ENCODE measurements at regions not wholly inside any gene's neighbourhood (a gene's known extent, or its start where the extent isn't known, plus 50 kb on each side); places are given as distances from the start of the nearest gene placed in this dataset.

GRCh38 chr10:63713191-63714144, 192.3 kb downstream of the REEP3 start:
- Histone ChIP-seq H3K4me1 (ENCODE audit: control insufficient read depth in 1 of 2, insufficient read depth in 2 of 2, low read length in 2 of 2) (peaks cover 2 to 12% of the 10 kb centered on the region in 2 donors), H3K27me3 (ENCODE audit: control insufficient read depth in 1 of 2, insufficient read depth in 2 of 2, low read length in 1 of 2) (no peaks in the 10 kb centered on the region), H3K36me3 (ENCODE audit: control insufficient read depth in 1 of 2, insufficient read depth in 2 of 2, low read length in 1 of 2) (no peaks in the 10 kb centered on the region), H3K27ac (ENCODE audit: low read depth in 1 of 2, low read length in 2 of 2) (peak overlapping the region in 1 of 2 donors; percentile 2), H3K4me3 (ENCODE audit: low read length in 2 of 2) (no peak overlapping the region), H3K9me3 (ENCODE audit: control insufficient read depth, low read length) (no peaks in the 10 kb centered on the region)
- DNase-seq (peak in 1 of 2 donors; percentile 64), ATAC-seq (ENCODE audit: low FRiP score) (no peak)
- intact Hi-C loops (cut with DNase I): loop anchor here (5.0 kb wide), 2 partner anchors 81 to 246 kb away; partner anchors contain the start of gene JMJD1C (in 1 of the 2)
- WGBS, 2 donors: 5 to 7% methylated on average over 7 of the region's 7 CpGs

- Histone ChIP-seq H3K36me3 (ENCODE audit: control insufficient read depth in 1 of 2, insufficient read depth in 2 of 2, low read length in 1 of 2) (no peaks in the 10 kb centered on the region), H3K4me3 (ENCODE audit: low read length in 2 of 2) (no peak overlapping the region), H3K27ac (ENCODE audit: low read depth in 1 of 2, low read length in 2 of 2) (no peak overlapping the region), H3K27me3 (ENCODE audit: control insufficient read depth in 1 of 2, insufficient read depth in 2 of 2, low read length in 1 of 2) (no peaks in the 10 kb centered on the region), H3K9me3 (ENCODE audit: control insufficient read depth, low read length) (no peaks in the 10 kb centered on the region), H3K4me1 (ENCODE audit: control insufficient read depth in 1 of 2, insufficient read depth in 2 of 2, low read length in 2 of 2) (peaks cover 2 to 6% of the 10 kb centered on the region in 2 donors)
- ATAC-seq (ENCODE audit: low FRiP score) (no peak), DNase-seq (no peak)
- intact Hi-C loops (cut with DNase I): no loop called here
- 86 to 88% methylated on average over 4 of the region's 4 CpGs for WGBS, 2 donors
Observed at GRCh38 chr10:63716016-63716580, 194.9 kb downstream of the REEP3 start.

- H3K36me3 ChIP-seq (ENCODE audit: control insufficient read depth in 1 of 2, insufficient read depth in 2 of 2, low read length in 1 of 2): no peaks in the 10 kb centered on the region
- ATAC-seq (ENCODE audit: low FRiP score) (no peak), DNase-seq (no peak)
- H3K9me3 ChIP-seq (ENCODE audit: control insufficient read depth, low read length): no peaks in the 10 kb centered on the region
- intact Hi-C loops (cut with DNase I): no loop called here
- no peaks in the 10 kb centered on the region for H3K27me3 ChIP-seq (ENCODE audit: control insufficient read depth in 1 of 2, insufficient read depth in 2 of 2, low read length in 1 of 2)
- peaks cover 2 to 5% of the 10 kb centered on the region in 2 donors for H3K4me1 ChIP-seq (ENCODE audit: control insufficient read depth in 1 of 2, insufficient read depth in 2 of 2, low read length in 2 of 2)
- no peak overlapping the region for H3K4me3 ChIP-seq (ENCODE audit: low read length in 2 of 2)
- 77 to 84% methylated on average over 11 of the region's 11 CpGs for WGBS, 2 donors
- H3K27ac ChIP-seq (ENCODE audit: low read depth in 1 of 2, low read length in 2 of 2): no peak overlapping the region
Observed at GRCh38 chr10:63717027-63717715, 196.0 kb downstream of the REEP3 start.

GRCh38 chr10:63718006-63718405, 196.8 kb downstream of the REEP3 start:
- Histone ChIP-seq H3K27me3 (ENCODE audit: control insufficient read depth in 1 of 2, insufficient read depth in 2 of 2, low read length in 1 of 2) (no peaks in the 10 kb centered on the region), H3K27ac (ENCODE audit: low read depth in 1 of 2, low read length in 2 of 2) (no peak overlapping the region), H3K9me3 (ENCODE audit: control insufficient read depth, low read length) (no peaks in the 10 kb centered on the region), H3K36me3 (ENCODE audit: control insufficient read depth in 1 of 2, insufficient read depth in 2 of 2, low read length in 1 of 2) (no peaks in the 10 kb centered on the region), H3K4me1 (ENCODE audit: control insufficient read depth in 1 of 2, insufficient read depth in 2 of 2, low read length in 2 of 2) (peaks cover 2% of the 10 kb centered on the region in 2 donors), H3K4me3 (ENCODE audit: low read length in 2 of 2) (no peak overlapping the region)
- intact Hi-C loops (cut with DNase I): no loop called here
- ATAC-seq (ENCODE audit: low FRiP score) (no peak), DNase-seq (no peak)
- 84 to 87% methylated on average over 4 of the region's 4 CpGs for whole genome bisulfite sequencing, 2 donors

- intact Hi-C loops (cut with DNase I): no loop called here
- H3K4me3 ChIP-seq (ENCODE audit: low read length in 2 of 2): no peak overlapping the region
- H3K27me3 ChIP-seq (ENCODE audit: control insufficient read depth in 1 of 2, insufficient read depth in 2 of 2, low read length in 1 of 2): no peaks in the 10 kb centered on the region
- H3K27ac ChIP-seq (ENCODE audit: low read depth in 1 of 2, low read length in 2 of 2): no peak overlapping the region
- peaks cover 0 to 1% of the 10 kb centered on the region in 2 donors for H3K4me1 ChIP-seq (ENCODE audit: control insufficient read depth in 1 of 2, insufficient read depth in 2 of 2, low read length in 2 of 2)
- DNase-seq (no peak), ATAC-seq (ENCODE audit: low FRiP score) (no peak)
- no peaks in the 10 kb centered on the region for H3K36me3 ChIP-seq (ENCODE audit: control insufficient read depth in 1 of 2, insufficient read depth in 2 of 2, low read length in 1 of 2)
- WGBS, 2 donors: 90 to 91% methylated on average over 7 of the region's 7 CpGs
- H3K9me3 ChIP-seq (ENCODE audit: control insufficient read depth, low read length): no peaks in the 10 kb centered on the region
Observed at GRCh38 chr10:63718421-63718820, 197.2 kb downstream of the REEP3 start.

GRCh38 chr10:63719226-63719856, 198.1 kb downstream of the REEP3 start:
- H3K36me3 ChIP-seq (ENCODE audit: control insufficient read depth in 1 of 2, insufficient read depth in 2 of 2, low read length in 1 of 2): no peaks in the 10 kb centered on the region
- WGBS, 2 donors: 56 to 63% methylated on average over 4 of the region's 4 CpGs
- no peaks in the 10 kb centered on the region for H3K27me3 ChIP-seq (ENCODE audit: control insufficient read depth in 1 of 2, insufficient read depth in 2 of 2, low read length in 1 of 2)
- no peak overlapping the region for H3K27ac ChIP-seq (ENCODE audit: low read depth in 1 of 2, low read length in 2 of 2)
- ATAC-seq (ENCODE audit: low FRiP score): no peak
- intact Hi-C loops (cut with DNase I): no loop called here
- H3K9me3 ChIP-seq (ENCODE audit: control insufficient read depth, low read length): no peaks in the 10 kb centered on the region
- peaks cover 0 to 1% of the 10 kb centered on the region in 2 donors for H3K4me1 ChIP-seq (ENCODE audit: control insufficient read depth in 1 of 2, insufficient read depth in 2 of 2, low read length in 2 of 2)
- no peak for DNase-seq
- H3K4me3 ChIP-seq (ENCODE audit: low read length in 2 of 2): no peak overlapping the region

GRCh38 chr10:63720072-63720537, 198.9 kb downstream of the REEP3 start:
- no peaks in the 10 kb centered on the region for H3K9me3 ChIP-seq (ENCODE audit: control insufficient read depth, low read length)
- no peaks in the 10 kb centered on the region for H3K27me3 ChIP-seq (ENCODE audit: control insufficient read depth in 1 of 2, insufficient read depth in 2 of 2, low read length in 1 of 2)
- H3K36me3 ChIP-seq (ENCODE audit: control insufficient read depth in 1 of 2, insufficient read depth in 2 of 2, low read length in 1 of 2): no peaks in the 10 kb centered on the region
- no peak for DNase-seq
- ATAC-seq (ENCODE audit: low FRiP score): peak; percentile 54
- 0 to 1% methylated on average over 6 of the region's 6 CpGs for WGBS, 2 donors
- no peak overlapping the region for H3K4me3 ChIP-seq (ENCODE audit: low read length in 2 of 2)
- H3K4me1 ChIP-seq (ENCODE audit: control insufficient read depth in 1 of 2, insufficient read depth in 2 of 2, low read length in 2 of 2): peaks cover 0 to 1% of the 10 kb centered on the region in 2 donors
- intact Hi-C loops (cut with DNase I): loop anchor here (2.0 to 10.0 kb wide), 6 partner anchors 89 to 905 kb away; partner anchors contain the start of gene EGR2 (in 1 of the 2)
- H3K27ac ChIP-seq (ENCODE audit: low read depth in 1 of 2, low read length in 2 of 2): no peak overlapping the region

- ATAC-seq (ENCODE audit: low FRiP score) (no peak), DNase-seq (no peak)
- no peaks in the 10 kb centered on the region for H3K9me3 ChIP-seq (ENCODE audit: control insufficient read depth, low read length)
- H3K36me3 ChIP-seq (ENCODE audit: control insufficient read depth in 1 of 2, insufficient read depth in 2 of 2, low read length in 1 of 2): no peaks in the 10 kb centered on the region
- intact Hi-C loops (cut with DNase I): loop anchor here (2.0 to 10.0 kb wide), 6 partner anchors 90 to 906 kb away; partner anchors contain the start of gene EGR2 (in 1 of the 2)
- H3K27me3 ChIP-seq (ENCODE audit: control insufficient read depth in 1 of 2, insufficient read depth in 2 of 2, low read length in 1 of 2): no peaks in the 10 kb centered on the region
- no peak overlapping the region for H3K4me3 ChIP-seq (ENCODE audit: low read length in 2 of 2)
- WGBS, 2 donors: 40 to 48% methylated on average over 4 of the region's 4 CpGs
- H3K27ac ChIP-seq (ENCODE audit: low read depth in 1 of 2, low read length in 2 of 2): peak overlapping the region; percentile 55 to 58
- peaks cover 0 to 1% of the 10 kb centered on the region in 2 donors for H3K4me1 ChIP-seq (ENCODE audit: control insufficient read depth in 1 of 2, insufficient read depth in 2 of 2, low read length in 2 of 2)
Observed at GRCh38 chr10:63720676-63721075, 199.5 kb downstream of the REEP3 start.

Measured in aorta (tissue), 5 donors.